ENCODE measurements at regions not wholly inside any gene's neighbourhood (a gene's known extent, or its start where the extent isn't known, plus 50 kb on each side); places are given as distances from the start of the nearest gene placed in this dataset.

- TF ChIP-seq CTCF (conservative IDR thresholded peaks at IDR 0.05; ENCODE audit: low read depth, low read length) (no peak), EZH2 (IDR thresholded peaks at IDR 0.05; ENCODE audit: low read length, unreplicated experiment) (no peak), EZH2phosphoT487 (IDR thresholded peaks at IDR 0.05; ENCODE audit: borderline replicate concordance, low read length) (no peak)
These were observed 109.1 kb upstream of the CRHR1 start for GRCh38 chr17:45675012-45675411.
